ENCODE measurements at regions not wholly inside any gene's neighbourhood (a gene's known extent, or its start where the extent isn't known, plus 50 kb on each side); places are given as distances from the start of the nearest gene placed in this dataset.

DNA sequence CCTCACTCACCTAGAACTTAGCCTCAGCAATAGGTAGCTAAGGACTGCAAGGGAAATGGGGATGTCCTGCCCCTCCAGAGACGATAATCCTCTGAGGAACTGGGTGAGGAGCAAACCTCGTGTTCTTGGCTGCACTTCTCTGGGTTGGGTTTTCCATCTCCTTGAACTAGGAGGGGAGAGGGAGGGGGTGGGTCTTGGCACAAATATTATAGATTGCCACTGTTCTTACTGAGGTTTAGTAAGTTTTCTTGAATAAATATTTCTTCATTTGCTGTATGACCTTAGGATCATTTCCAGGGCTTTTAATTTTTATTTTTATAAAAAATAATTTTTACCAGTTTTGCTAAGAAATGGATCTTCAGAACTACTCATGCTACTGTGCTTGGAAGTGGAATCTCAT, 406.7 kb upstream of the FZD8 start:
- no peak overlapping the region for H3K4me3 ChIP-seq (ENCODE audit: low read depth, low read length)
- no peak for TF ChIP-seq MYC (IDR thresholded peaks at IDR 0.05; ENCODE audit: low read depth, low read length)
- TF ChIP-seq POLR2A (IDR thresholded peaks at IDR 0.05; ENCODE audit: extremely low read depth, insufficient read length), result no peak
- DNase-seq (ENCODE audit: low read depth), result no peak

DNA sequence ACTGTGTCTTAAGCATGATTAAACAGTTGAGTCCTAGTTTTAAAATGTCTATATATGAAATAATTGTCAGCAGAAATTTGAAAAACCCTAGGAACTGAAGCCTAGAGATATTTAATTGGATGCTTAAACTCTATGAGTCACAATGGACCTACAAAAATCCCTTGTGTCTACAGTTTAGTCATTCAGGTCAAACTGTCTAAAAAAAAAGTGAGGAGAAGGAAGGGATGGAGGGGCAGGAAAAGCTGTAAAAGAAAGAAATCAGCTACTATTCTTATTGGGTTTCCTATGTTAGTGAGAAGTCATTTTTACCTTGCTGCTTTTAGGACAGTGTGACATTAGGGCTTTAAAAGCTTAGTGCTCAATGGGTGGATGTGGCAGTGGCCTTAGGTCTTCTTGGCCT, 406.1 kb upstream of the FZD8 start:
- DNase-seq (ENCODE audit: low read depth), result no peak

GRCh38 chr10:36042135-36042534, 400.0 kb upstream of the FZD8 start:
- TF ChIP-seq CTCF (IDR thresholded peaks at IDR 0.05; ENCODE audit: low read depth, low read length) (no peak), MAX (IDR thresholded peaks at IDR 0.05; ENCODE audit: low read depth, low read length) (no peak), POLR2A (IDR thresholded peaks at IDR 0.05; ENCODE audit: extremely low read depth, insufficient read length) (no peak), MYC (IDR thresholded peaks at IDR 0.05; ENCODE audit: low read depth, low read length) (no peak)
- no peak overlapping the region for H3K4me3 ChIP-seq (ENCODE audit: low read depth, low read length)
- DNase-seq (ENCODE audit: low read depth), result no peak

More for the DNA sequence above, 406.1 kb upstream of the FZD8 start:
- TF ChIP-seq CTCF (IDR thresholded peaks at IDR 0.05; ENCODE audit: low read depth, low read length) (no peak), MYC (IDR thresholded peaks at IDR 0.05; ENCODE audit: low read depth, low read length) (no peak)
- no peak overlapping the region for H3K4me3 ChIP-seq (ENCODE audit: low read depth, low read length)

GRCh38 chr10:36038316-36038955, 396.3 kb upstream of the FZD8 start:
- DNase-seq (ENCODE audit: low read depth), result no peak
- TF ChIP-seq CTCF (IDR thresholded peaks at IDR 0.05; ENCODE audit: low read depth, low read length) (no peak), MAX (IDR thresholded peaks at IDR 0.05; ENCODE audit: low read depth, low read length) (no peak)
- H3K4me3 ChIP-seq (ENCODE audit: low read depth, low read length), result no peak overlapping the region

DNA sequence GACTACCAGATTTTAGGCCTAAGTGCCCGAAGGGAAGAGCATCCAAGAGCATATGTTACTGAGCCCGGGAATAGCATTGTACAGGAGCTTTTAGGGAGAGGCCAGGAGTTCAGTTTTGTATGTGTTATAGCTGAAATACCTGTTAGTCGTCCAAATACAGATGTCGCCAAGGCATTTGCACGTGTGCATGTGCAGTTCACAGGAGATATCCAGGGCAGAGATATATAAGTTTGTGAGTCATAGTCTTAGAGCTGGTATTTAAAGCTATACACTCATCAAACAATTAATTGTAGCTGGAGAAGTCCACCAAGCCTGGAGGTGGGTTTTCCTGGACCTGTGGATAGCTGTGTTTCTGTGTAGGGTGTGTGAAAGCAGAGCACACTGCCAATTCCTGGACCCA, 394.0 kb upstream of the FZD8 start:
- TF ChIP-seq MYC (IDR thresholded peaks at IDR 0.05; ENCODE audit: low read depth, low read length) (no peak), MAX (IDR thresholded peaks at IDR 0.05; ENCODE audit: low read depth, low read length) (no peak), CTCF (IDR thresholded peaks at IDR 0.05; ENCODE audit: low read depth, low read length) (no peak), POLR2A (IDR thresholded peaks at IDR 0.05; ENCODE audit: extremely low read depth, insufficient read length) (no peak)
- H3K4me3 ChIP-seq (ENCODE audit: low read depth, low read length), result no peak overlapping the region
- no peak for DNase-seq (ENCODE audit: low read depth)

DNA sequence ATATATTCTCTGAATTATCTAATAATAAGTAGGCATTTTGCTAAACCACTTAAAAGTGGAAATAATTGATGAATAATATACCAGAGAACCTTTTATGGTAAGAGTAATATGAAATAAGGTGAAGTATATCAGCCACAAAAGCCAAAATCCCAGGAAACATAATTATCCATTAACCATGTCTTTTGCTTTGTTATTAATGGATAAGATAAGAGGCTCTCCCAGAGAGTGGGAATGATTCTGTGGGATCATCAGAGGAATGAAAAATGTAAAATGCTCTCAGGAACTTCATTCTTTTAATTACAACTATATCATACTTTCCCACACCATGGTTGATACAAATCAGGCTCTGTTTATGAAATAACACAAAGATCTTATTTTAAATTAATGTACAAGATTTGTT, 391.7 kb upstream of the FZD8 start:
- H3K4me3 ChIP-seq (ENCODE audit: low read depth, low read length), result no peak overlapping the region
- DNase-seq (ENCODE audit: low read depth), result no peak
- TF ChIP-seq CTCF (IDR thresholded peaks at IDR 0.05; ENCODE audit: low read depth, low read length), result no peak
- TF ChIP-seq POLR2A (IDR thresholded peaks at IDR 0.05; ENCODE audit: extremely low read depth, insufficient read length), result no peak
- TF ChIP-seq MYC (IDR thresholded peaks at IDR 0.05; ENCODE audit: low read depth, low read length), result no peak
- no peak for TF ChIP-seq MAX (IDR thresholded peaks at IDR 0.05; ENCODE audit: low read depth, low read length)
